Kidney (tissue), 13 donors: ENCODE measurements at regions not wholly inside any gene's neighbourhood (a gene's known extent, or its start where the extent isn't known, plus 50 kb on each side); places are given as distances from the start of the nearest gene placed in this dataset.
A peak's percentile ranks its signal among the peaks of the same experiment; 100 is the strongest.

Source experiments
- DNase-seq, 5 donors: peaks; one replicate each; pipeline ENCODE4 v3.0.0-alpha.2; 2013 to 2020
- FAIRE-seq: peaks from 2 replicates; lab custom pipeline; 2012; peaks lifted over from hg19 to GRCh38; lab: Jason Lieb, UNC
- H3K27ac ChIP-seq, 2 donors: one replicate each; pipeline ENCODE4 v1.7.0; 2013; ENCODE audit warnings: low read depth in 2 of 2, low read length in 2 of 2, inconsistent platforms in 1 of 2
- H3K27me3 ChIP-seq: one replicate; pipeline ENCODE4 v1.7.1; 2013; ENCODE audit warnings: low read length, inconsistent platforms; ENCODE audit not compliant: control insufficient read depth, insufficient read depth
- H3K36me3 ChIP-seq, 3 donors: one replicate each; pipeline versions ENCODE4 v1.7.0 to v1.7.1; 2013; ENCODE audit warnings: low read length in 3 of 3, control low read depth in 1 of 3, inconsistent platforms in 1 of 3; ENCODE audit not compliant: insufficient read depth in 3 of 3, control insufficient read depth in 2 of 3
- H3K4me1 ChIP-seq, 3 donors: one replicate each; pipeline versions ENCODE4 v1.7.0 to v1.7.1; 2013; ENCODE audit warnings: low read length in 3 of 3, inconsistent platforms in 1 of 3, low read depth in 1 of 3; ENCODE audit not compliant: control insufficient read depth in 2 of 3, insufficient read depth in 2 of 3
- H3K4me3 ChIP-seq, 3 donors: one replicate each; pipeline versions ENCODE4 v1.7.0 to v1.8.1; 2013; ENCODE audit warnings: low read length in 3 of 3, control low read depth in 1 of 3, inconsistent platforms in 1 of 3
- H3K9ac ChIP-seq, 3 donors: one replicate each; pipeline versions ENCODE4 v1.7.0 to v1.7.1; 2013; ENCODE audit warnings: low read length in 3 of 3, control low read depth in 1 of 3, inconsistent platforms in 1 of 3
- H3K9me3 ChIP-seq, 3 donors: one replicate each; pipeline versions ENCODE4 v1.7.0 to v1.7.1; 2013; ENCODE audit warnings: low read length in 3 of 3, control low read depth in 1 of 3, inconsistent platforms in 1 of 3; ENCODE audit not compliant: control insufficient read depth in 2 of 3, insufficient read depth in 1 of 3
- CTCF ChIP-seq: IDR thresholded peaks from 3 replicates; pipeline ENCODE4 v1.5.1; 2012; ENCODE audit warnings: mild to moderate bottlenecking, moderate library complexity, borderline replicate concordance; ENCODE audit not compliant: insufficient read depth; ENCODE audit errors: extremely low read depth
- intact Hi-C: fragments of 100-400 bp; cut with DNase I; formaldehyde crosslinking; loops from one replicate; pipeline ENCODE4 v1.11.1; 2022
- donor health status: control.
- donor health status: control.
- donor health status: control.
- donor health status: control.
- donor health status: control.
- donor health status: DM: yes; HTN: yes; CAD: no.
- donor health status: Normal renal cell carcinoma (clear cell type).

- H3K9me3 ChIP-seq = peaks cover 0 to 3% (median 0%) of the 10 kb centered on the region in 3 donors
- intact Hi-C loops = no loop called here
- no peaks in the 10 kb centered on the region for H3K27me3 ChIP-seq
- no peaks in the 10 kb centered on the region for H3K36me3 ChIP-seq
- H3K9ac ChIP-seq = no peak overlapping the region
- H3K27ac ChIP-seq = peak overlapping the region in 1 of 2 donors; percentile 37
- H3K4me3 ChIP-seq = no peak overlapping the region
- H3K4me1 ChIP-seq = peaks cover 0 to 4% (median 0%) of the 10 kb centered on the region in 3 donors
- TF ChIP-seq CTCF = no peak
- no peak for FAIRE-seq
- no peak for DNase-seq
Observed at GRCh38 chr16:35626041-35626440, 2166.6 kb downstream of the TP53TG3F start.

GRCh38 chr16:35628976-35629375 lies 2169.6 kb downstream of the TP53TG3F start:
- H3K27ac ChIP-seq = no peak overlapping the region
- peaks cover 0 to 3% (median 0%) of the 10 kb centered on the region in 3 donors for H3K9me3 ChIP-seq
- H3K27me3 ChIP-seq = no peaks in the 10 kb centered on the region
- TF ChIP-seq CTCF = no peak
- no peaks in the 10 kb centered on the region for H3K36me3 ChIP-seq
- peaks cover 0 to 7% (median 0%) of the 10 kb centered on the region in 3 donors for H3K4me1 ChIP-seq
- H3K9ac ChIP-seq = no peak overlapping the region
- intact Hi-C loops = no loop called here
- no peak for FAIRE-seq
- no peak for DNase-seq
- no peak overlapping the region for H3K4me3 ChIP-seq

- Histone ChIP-seq H3K9me3 (no peaks in the 10 kb centered on the region), H3K4me1 (peaks cover 0 to 7% (median 0%) of the 10 kb centered on the region in 3 donors)
- intact Hi-C loops = no loop called here
Observed at GRCh38 chr16:35631261-35631945, 2172.0 kb downstream of the TP53TG3F start.

More at GRCh38 chr16:35631261-35631945, 2172.0 kb downstream of the TP53TG3F start:
- no peak overlapping the region for H3K4me3 ChIP-seq
- FAIRE-seq (no peak), DNase-seq (no peak)
- H3K27me3 ChIP-seq = no peaks in the 10 kb centered on the region
- H3K9ac ChIP-seq = no peak overlapping the region
- no peak for TF ChIP-seq CTCF
- H3K36me3 ChIP-seq = no peaks in the 10 kb centered on the region
- no peak overlapping the region for H3K27ac ChIP-seq
